Esophagus muscularis mucosa (tissue), 4 donors: ENCODE measurements at regions not wholly inside any gene's neighbourhood (a gene's known extent, or its start where the extent isn't known, plus 50 kb on each side); places are given as distances from the start of the nearest gene placed in this dataset.

Experiments
- DNase-seq: peaks from one replicate; pipeline ENCODE4 v3.0.0-alpha.2; 2017; ENCODE audit errors: extremely low spot score
- H3K27ac ChIP-seq, 4 donors: fragments of 200-600 bp; sonication (generic); replicated peaks in 1 of 4; 1 replicate in 3 of 4; 2 replicates in 1 of 4; pipeline ENCODE4 v1.5.1; 2016 to 2019; ENCODE audit warnings: mild to moderate bottlenecking in 1 of 4
- H3K27me3 ChIP-seq, 4 donors: fragments of 200-600 bp; sonication (generic); one replicate each; pipeline versions ENCODE4 v1.5.1 to v1.6.0; 2016 to 2019
- H3K36me3 ChIP-seq, 4 donors: fragments of 200-600 bp; sonication (generic); one replicate each; pipeline ENCODE4 v1.5.1; 2016 to 2019
- H3K4me1 ChIP-seq, 4 donors: fragments of 200-600 bp; sonication (generic); one replicate each; pipeline ENCODE4 v1.5.1; 2016 to 2019
- H3K4me3 ChIP-seq, 4 donors: fragments of 200-600 bp; sonication (generic); 1 replicate in 2 of 4; 2 replicates in 2 of 4; pipeline ENCODE4 v1.5.1; 2016 to 2019; ENCODE audit warnings: mild to moderate bottlenecking in 4 of 4, moderate library complexity in 1 of 4
- H3K9me3 ChIP-seq, 4 donors: fragments of 200-600 bp; sonication (generic); 1 replicate in 3 of 4; 2 replicates in 1 of 4; pipeline ENCODE4 v1.5.1; 2016 to 2019
- EP300 ChIP-seq: sonication (generic); formaldehyde crosslinking; IDR thresholded peaks from one replicate; pipeline ENCODE4 v1.6.1; 2017; ENCODE audit warnings: antibody characterized with exemption
- POLR2A ChIP-seq: fragments of 450-650 bp; IDR thresholded peaks from one replicate; pipeline ENCODE4 v1.6.1; 2017; ENCODE audit warnings: antibody characterized with exemption, moderate library complexity, mild to moderate bottlenecking, low read depth
- POLR2AphosphoS5 ChIP-seq, 2 donors: sonication (generic); formaldehyde crosslinking; IDR thresholded peaks; one replicate each; pipeline ENCODE4 v1.6.1; 2017; ENCODE audit warnings: antibody characterized with exemption in 2 of 2
- WGBS: methylation state at CpG from one replicate; pipeline ENCODE4 v1.1.5; 2018; 5-methylcytosine and 5-hydroxymethylcytosine counted together
- intact Hi-C: fragments of 100-400 bp; cut with DNase I; formaldehyde crosslinking; loops from one replicate; pipeline ENCODE4 v1.15.1; 2023
- TF ChIP-seq, protein P1 (sequence below), 3 experiments: fragments of 200-600 bp in 2 of 3; fragments of 450-650 bp in 1 of 3; sonication (generic) in 2 of 3; IDR thresholded peaks; one replicate each; pipeline ENCODE4 v1.5.1; 2017 to 2019; ENCODE audit warnings: antibody characterized with exemption in 3 of 3, mild to moderate bottlenecking in 2 of 3, moderate library complexity in 1 of 3

DNA sequence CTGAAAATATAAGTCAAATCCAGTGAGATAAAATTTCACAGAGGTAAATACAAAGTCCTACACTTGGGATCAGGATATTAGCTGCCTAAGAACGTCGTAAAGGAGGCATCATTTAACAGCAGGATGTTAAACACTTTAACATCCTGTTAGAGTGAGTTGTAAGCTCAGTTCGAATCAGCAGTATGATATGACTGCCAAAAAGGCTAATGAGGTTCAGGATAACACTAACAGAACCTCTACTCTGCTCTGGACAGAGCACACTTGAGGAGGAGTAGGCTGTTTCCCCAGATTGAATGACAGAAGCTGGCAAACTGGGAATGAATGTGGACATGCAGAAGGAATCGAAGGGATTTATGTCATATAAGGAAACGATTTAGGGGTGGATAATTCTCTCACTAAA is 227.1 kb upstream of the CD96 start:
- 18% methylated on average over 5 of the region's 5 CpGs for WGBS
- no peak for DNase-seq
- TF ChIP-seq POLR2A: no peak
- no peak for TF ChIP-seq EP300
- TF ChIP-seq POLR2AphosphoS5 (IDR thresholded peaks at IDR 0.05): no peak
- TF ChIP-seq, protein P1, sequence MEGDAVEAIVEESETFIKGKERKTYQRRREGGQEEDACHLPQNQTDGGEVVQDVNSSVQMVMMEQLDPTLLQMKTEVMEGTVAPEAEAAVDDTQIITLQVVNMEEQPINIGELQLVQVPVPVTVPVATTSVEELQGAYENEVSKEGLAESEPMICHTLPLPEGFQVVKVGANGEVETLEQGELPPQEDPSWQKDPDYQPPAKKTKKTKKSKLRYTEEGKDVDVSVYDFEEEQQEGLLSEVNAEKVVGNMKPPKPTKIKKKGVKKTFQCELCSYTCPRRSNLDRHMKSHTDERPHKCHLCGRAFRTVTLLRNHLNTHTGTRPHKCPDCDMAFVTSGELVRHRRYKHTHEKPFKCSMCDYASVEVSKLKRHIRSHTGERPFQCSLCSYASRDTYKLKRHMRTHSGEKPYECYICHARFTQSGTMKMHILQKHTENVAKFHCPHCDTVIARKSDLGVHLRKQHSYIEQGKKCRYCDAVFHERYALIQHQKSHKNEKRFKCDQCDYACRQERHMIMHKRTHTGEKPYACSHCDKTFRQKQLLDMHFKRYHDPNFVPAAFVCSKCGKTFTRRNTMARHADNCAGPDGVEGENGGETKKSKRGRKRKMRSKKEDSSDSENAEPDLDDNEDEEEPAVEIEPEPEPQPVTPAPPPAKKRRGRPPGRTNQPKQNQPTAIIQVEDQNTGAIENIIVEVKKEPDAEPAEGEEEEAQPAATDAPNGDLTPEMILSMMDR (IDR thresholded peaks at IDR 0.05): no peak
- Histone ChIP-seq H3K4me3 (no peak overlapping the region), H3K4me1 (peaks cover 0 to 22% (median 17%) of the 10 kb centered on the region in 4 donors), H3K9me3 (no peaks in the 10 kb centered on the region), H3K36me3 (no peaks in the 10 kb centered on the region), H3K27ac (no peak overlapping the region), H3K27me3 (no peaks in the 10 kb centered on the region)
- intact Hi-C loops: no loop called here

DNA sequence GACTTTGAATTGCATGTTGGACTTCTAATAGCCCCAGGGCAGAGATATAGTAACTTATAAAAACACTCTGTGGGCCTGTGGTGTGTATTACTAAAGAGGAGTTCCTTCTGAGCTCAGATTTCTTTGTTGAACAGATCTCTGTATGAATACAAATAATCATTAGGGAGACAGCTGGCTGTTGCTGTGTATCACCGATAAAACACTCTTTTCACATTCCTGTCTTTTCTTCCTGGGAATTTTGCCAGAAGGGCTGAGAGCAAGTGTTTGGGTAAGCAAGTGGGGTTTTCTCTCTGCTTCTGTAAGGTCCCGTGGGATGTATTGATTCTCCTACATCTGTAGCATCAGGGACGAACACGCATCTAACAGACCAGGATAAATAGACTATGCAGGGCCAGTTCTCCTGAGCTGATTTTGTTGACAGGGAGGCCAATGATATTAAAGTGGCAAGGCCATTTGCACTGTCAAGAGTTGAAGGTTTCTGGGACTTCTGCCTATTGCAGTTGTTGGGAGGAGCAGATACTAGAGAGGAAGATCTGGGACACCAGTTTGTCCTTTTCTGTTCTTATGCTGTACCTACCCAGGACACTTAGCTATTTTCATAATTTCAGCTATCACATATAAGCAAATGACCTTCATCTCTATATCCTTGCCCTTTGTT is 225.9 kb upstream of the CD96 start:
- intact Hi-C loops: no loop called here
- H3K4me3 ChIP-seq: no peak overlapping the region
- 31% methylated on average over 4 of the region's 4 CpGs for WGBS
- no peaks in the 10 kb centered on the region for H3K27me3 ChIP-seq
- H3K27ac ChIP-seq: no peak overlapping the region
- DNase-seq: no peak
- TF ChIP-seq, protein P1 (IDR thresholded peaks at IDR 0.05): no peak
- TF ChIP-seq POLR2AphosphoS5 (IDR thresholded peaks at IDR 0.05): no peak
- no peak for TF ChIP-seq EP300
- TF ChIP-seq POLR2A: no peak
- peaks cover 0 to 22% (median 17%) of the 10 kb centered on the region in 4 donors for H3K4me1 ChIP-seq
- H3K9me3 ChIP-seq: no peaks in the 10 kb centered on the region
- no peaks in the 10 kb centered on the region for H3K36me3 ChIP-seq

DNA sequence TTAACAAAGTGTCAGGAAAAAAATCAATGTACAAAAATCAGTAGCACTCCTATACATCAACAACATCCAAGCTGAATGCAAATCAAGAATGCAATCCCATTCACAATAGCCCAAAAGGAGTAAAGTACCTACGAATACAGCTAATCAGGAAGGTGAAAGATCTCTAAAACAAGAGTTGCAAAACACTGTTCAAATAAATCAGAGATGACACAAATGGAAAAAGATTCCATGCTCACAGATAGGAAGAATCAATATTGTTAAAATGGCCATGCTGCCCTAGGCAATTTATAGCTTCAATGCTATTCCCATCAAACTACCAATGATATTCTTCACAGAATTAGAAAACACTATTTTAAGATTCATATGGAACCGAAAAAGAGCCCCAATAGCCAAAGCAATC is 223.7 kb upstream of the CD96 start:
- Histone ChIP-seq H3K4me3 (no peak overlapping the region), H3K36me3 (no peaks in the 10 kb centered on the region), H3K27me3 (no peaks in the 10 kb centered on the region), H3K27ac (no peak overlapping the region), H3K4me1 (peaks cover 0 to 22% (median 17%) of the 10 kb centered on the region in 4 donors), H3K9me3 (no peaks in the 10 kb centered on the region)
- intact Hi-C loops: no loop called here
- TF ChIP-seq EP300 (no peak), POLR2A (no peak), POLR2AphosphoS5 (IDR thresholded peaks at IDR 0.05) (no peak)
- TF ChIP-seq, protein P1 (IDR thresholded peaks at IDR 0.05): no peak
- DNase-seq: no peak
- WGBS: 45% methylated on average over 2 of the region's 2 CpGs

DNA sequence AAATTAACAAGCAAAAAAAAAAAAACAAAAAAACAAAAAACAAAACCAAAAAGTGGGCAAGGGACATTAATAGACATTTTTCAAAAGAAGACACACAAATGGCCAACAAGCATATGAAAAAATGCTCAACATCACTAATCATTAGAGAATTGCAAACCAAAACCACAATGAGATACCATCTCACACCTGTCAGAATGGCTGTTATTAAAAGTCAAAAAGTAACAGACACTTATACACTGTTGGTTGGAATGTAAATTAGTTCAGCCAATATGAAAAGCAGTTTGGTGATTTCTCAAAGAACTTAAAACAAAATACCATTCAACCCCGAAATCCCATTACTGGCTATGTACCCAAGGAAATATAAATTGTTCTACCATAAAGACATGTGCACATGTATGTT is 222.4 kb upstream of the CD96 start:
- H3K4me1 ChIP-seq: peaks cover 0 to 18% (median 16%) of the 10 kb centered on the region in 4 donors
- no peak for DNase-seq
- WGBS: 92% methylated on average over 1 of the region's 1 CpG
- no peaks in the 10 kb centered on the region for H3K9me3 ChIP-seq
- H3K4me3 ChIP-seq: no peak overlapping the region
- TF ChIP-seq POLR2AphosphoS5 (IDR thresholded peaks at IDR 0.05): no peak
- no peak for TF ChIP-seq EP300
- no peak for TF ChIP-seq POLR2A
- TF ChIP-seq, protein P1 (IDR thresholded peaks at IDR 0.05): no peak
- H3K27me3 ChIP-seq: no peaks in the 10 kb centered on the region
- H3K36me3 ChIP-seq: no peaks in the 10 kb centered on the region
- intact Hi-C loops: no loop called here
- H3K27ac ChIP-seq: no peak overlapping the region

DNA sequence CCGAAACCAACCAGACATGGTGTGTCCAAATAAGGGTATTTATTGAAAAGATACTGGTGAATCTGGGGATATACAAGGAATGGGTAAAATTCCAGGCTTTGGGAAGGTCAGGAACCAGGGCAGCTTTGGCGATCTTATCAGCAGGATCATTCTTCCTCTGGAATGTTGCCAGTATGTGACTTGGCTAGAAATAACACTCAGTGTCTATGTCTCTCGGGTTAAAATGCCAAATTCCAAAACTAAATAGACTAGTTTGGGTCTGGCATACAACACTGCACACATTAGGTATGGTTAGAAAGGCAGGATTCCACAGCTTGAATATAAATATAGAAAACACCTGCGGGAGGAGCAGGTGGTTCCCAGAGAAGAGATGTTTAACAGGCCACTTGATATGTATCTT is 220.2 kb upstream of the CD96 start:
- Histone ChIP-seq H3K36me3 (no peaks in the 10 kb centered on the region), H3K9me3 (no peaks in the 10 kb centered on the region), H3K4me3 (no peak overlapping the region), H3K27ac (no peak overlapping the region), H3K4me1 (no peaks in the 10 kb centered on the region), H3K27me3 (no peaks in the 10 kb centered on the region)
- no peak for DNase-seq
- intact Hi-C loops: no loop called here
- WGBS: 42% methylated on average over 4 of the region's 4 CpGs
- TF ChIP-seq POLR2A: no peak
- TF ChIP-seq, protein P1 (IDR thresholded peaks at IDR 0.05): no peak
- TF ChIP-seq EP300: no peak
- TF ChIP-seq POLR2AphosphoS5 (IDR thresholded peaks at IDR 0.05): no peak
